ENCODE measurements at regions not wholly inside any gene's neighbourhood (a gene's known extent, or its start where the extent isn't known, plus 50 kb on each side); places are given as distances from the start of the nearest gene placed in this dataset.

DNA sequence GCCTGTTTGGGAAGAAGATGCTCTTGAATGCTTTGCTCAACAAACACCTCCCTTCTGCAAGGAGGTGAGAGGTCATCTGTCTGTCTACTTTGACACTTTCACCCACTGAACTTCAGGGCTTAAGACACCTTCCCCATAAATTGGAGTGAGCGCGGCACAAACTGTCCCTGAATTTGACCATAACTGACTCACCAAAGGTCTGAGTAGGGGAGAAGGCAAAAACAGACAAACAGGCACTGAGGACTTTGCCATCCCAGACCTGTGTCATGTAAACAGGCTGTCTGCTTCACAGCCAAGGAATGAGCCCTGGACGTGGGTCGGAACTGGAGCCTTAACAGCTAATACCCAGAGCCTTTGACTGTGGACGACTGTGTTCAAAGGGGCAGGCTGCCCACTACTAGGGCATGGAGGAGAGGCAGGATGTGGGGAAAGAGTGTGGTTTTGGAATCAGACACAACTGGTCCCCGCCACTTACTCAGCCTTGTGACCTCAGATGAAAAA lies 320.9 kb upstream of the KLF4 start:
- TF ChIP-seq, protein P1, sequence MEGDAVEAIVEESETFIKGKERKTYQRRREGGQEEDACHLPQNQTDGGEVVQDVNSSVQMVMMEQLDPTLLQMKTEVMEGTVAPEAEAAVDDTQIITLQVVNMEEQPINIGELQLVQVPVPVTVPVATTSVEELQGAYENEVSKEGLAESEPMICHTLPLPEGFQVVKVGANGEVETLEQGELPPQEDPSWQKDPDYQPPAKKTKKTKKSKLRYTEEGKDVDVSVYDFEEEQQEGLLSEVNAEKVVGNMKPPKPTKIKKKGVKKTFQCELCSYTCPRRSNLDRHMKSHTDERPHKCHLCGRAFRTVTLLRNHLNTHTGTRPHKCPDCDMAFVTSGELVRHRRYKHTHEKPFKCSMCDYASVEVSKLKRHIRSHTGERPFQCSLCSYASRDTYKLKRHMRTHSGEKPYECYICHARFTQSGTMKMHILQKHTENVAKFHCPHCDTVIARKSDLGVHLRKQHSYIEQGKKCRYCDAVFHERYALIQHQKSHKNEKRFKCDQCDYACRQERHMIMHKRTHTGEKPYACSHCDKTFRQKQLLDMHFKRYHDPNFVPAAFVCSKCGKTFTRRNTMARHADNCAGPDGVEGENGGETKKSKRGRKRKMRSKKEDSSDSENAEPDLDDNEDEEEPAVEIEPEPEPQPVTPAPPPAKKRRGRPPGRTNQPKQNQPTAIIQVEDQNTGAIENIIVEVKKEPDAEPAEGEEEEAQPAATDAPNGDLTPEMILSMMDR (conservative IDR thresholded peaks at IDR 0.05; ENCODE audit: low read depth, low read length): no peak
- TF ChIP-seq RAD21 (IDR thresholded peaks at IDR 0.05; ENCODE audit: low read length) (no peak), POLR2A (IDR thresholded peaks at IDR 0.05; ENCODE audit: low read depth, low read length) (no peak), RFX5 (IDR thresholded peaks at IDR 0.05; ENCODE audit: low read depth, low read length) (no peak), CEBPB (IDR thresholded peaks at IDR 0.05; ENCODE audit: low read depth, low read length) (no peak), MAZ (IDR thresholded peaks at IDR 0.05; ENCODE audit: borderline replicate concordance, low read depth, low read length) (no peak), SMC3 (IDR thresholded peaks at IDR 0.05; ENCODE audit: low read depth, low read length) (no peak), MXI1 (IDR thresholded peaks at IDR 0.05; ENCODE audit: borderline replicate concordance, low read depth, low read length) (no peak), FOS (IDR thresholded peaks at IDR 0.05; ENCODE audit: low read depth, low read length) (no peak; the same call in 1 of the 2 replicates), CHD1 (IDR thresholded peaks at IDR 0.05; ENCODE audit: low read depth, low read length) (no peak)
- TF ChIP-seq, protein P2, sequence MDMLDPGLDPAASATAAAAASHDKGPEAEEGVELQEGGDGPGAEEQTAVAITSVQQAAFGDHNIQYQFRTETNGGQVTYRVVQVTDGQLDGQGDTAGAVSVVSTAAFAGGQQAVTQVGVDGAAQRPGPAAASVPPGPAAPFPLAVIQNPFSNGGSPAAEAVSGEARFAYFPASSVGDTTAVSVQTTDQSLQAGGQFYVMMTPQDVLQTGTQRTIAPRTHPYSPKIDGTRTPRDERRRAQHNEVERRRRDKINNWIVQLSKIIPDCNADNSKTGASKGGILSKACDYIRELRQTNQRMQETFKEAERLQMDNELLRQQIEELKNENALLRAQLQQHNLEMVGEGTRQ (IDR thresholded peaks at IDR 0.05; ENCODE audit: low read depth, low read length): no peak
